H1 (cell line): ENCODE measurements at regions not wholly inside any gene's neighbourhood (a gene's known extent, or its start where the extent isn't known, plus 50 kb on each side); places are given as distances from the start of the nearest gene placed in this dataset.

Experiments used
- GABPA ChIP-seq: IDR thresholded peaks from 2 replicates; pipeline ENCODE4 v1.6.1; 2011; ENCODE audit warnings: mild to moderate bottlenecking, low read length, moderate library complexity, borderline replicate concordance; ENCODE audit not compliant: insufficient read depth
- JUN ChIP-seq: IDR thresholded peaks from 2 replicates; pipeline ENCODE4 v1.6.1; 2011; ENCODE audit warnings: low read depth, mild to moderate bottlenecking, improper control_type of control experiment, low read length
- MAFK ChIP-seq: IDR thresholded peaks from 2 replicates; pipeline ENCODE4 v1.6.1; 2012; ENCODE audit warnings: low read depth, mild to moderate bottlenecking, improper control_type of control experiment, low read length
- YY1 ChIP-seq: IDR thresholded peaks from 2 replicates; pipeline ENCODE4 v1.6.1; 2011; ENCODE audit warnings: low read depth, mild to moderate bottlenecking, low read length

DNA sequence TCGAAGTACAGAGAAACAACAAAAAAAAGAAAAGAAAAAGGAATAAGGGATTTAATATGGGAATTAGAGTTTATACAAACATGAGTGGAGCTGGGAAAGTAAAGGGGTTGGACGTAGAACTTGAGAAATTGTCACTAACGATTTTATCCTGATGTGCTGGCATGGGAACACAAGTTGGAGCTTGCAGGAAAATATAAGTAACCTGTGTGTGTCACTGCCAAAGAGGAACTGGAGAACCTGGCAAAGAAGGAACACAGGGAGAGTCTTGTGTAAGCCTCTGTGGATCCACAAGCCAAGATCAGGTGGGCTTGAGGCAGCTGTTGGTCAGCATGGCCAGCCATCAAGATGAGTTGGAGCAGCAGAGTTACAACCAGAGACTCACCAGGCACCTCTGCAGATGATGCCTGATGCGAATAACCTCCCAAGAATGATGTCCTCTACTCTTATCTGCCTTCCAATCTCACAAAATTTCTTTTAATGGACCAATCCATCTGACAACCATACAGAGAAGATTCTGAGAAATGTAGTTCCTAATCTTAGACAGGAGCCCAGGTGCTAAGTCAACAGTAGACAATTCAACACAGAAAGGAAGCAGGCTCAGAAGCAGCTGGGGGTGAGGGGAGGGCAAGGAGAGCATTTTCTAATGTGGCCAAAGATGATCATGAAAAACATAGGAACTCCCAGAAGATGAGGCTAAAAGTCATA lies 77.0 kb upstream of the SPOPL start (continued):
- TF ChIP-seq YY1 (no peak), MAFK (no peak), JUN (no peak), GABPA (no peak)
